ENCODE measurements at regions not wholly inside any gene's neighbourhood (a gene's known extent, or its start where the extent isn't known, plus 50 kb on each side); places are given as distances from the start of the nearest gene placed in this dataset.

- ChIA-PET CTCF (ENCODE audit: low intra/inter-chr PET ratio) (no interaction called here), POLR2A (no interaction called here)
- Histone ChIP-seq H3K9me1 (ENCODE audit: control insufficient read depth, insufficient read depth, low read length) (no peaks in the 10 kb centered on the region), H3K9ac (ENCODE audit: insufficient read depth in 1 of 2, low read depth in 2 of 2, low read length in 2 of 2) (no peak overlapping the region), H3K36me3 (ENCODE audit: control insufficient read depth, insufficient read depth, low read length) (no peaks in the 10 kb centered on the region), H4K20me1 (replicated peaks; ENCODE audit: control insufficient read depth, insufficient read depth, low read length) (no peaks in the 10 kb centered on the region), H3K27ac (ENCODE audit: extremely low read depth, low read depth, low read length) (no peak overlapping the region), H3K4me1 (replicated peaks in 1 of 2; ENCODE audit: control insufficient read depth in 2 of 2, insufficient read depth in 2 of 2, low read length in 2 of 2) (no peaks in the 10 kb centered on the region), H2AFZ (ENCODE audit: low read depth, low read length) (no peak overlapping the region), H3K4me2 (ENCODE audit: insufficient read depth, low read length) (no peak overlapping the region), H3K27me3 (ENCODE audit: control insufficient read depth in 2 of 2, insufficient read depth in 2 of 2, low read length in 2 of 2) (peaks cover 2 to 9% of the 10 kb centered on the region in 2 experiments; a peak in 1 of 5 replicates), H3K9me3 (replicated peaks; ENCODE audit: control insufficient read depth, insufficient read depth, low read depth, low read length) (no peaks in the 10 kb centered on the region), H3K4me3 (no peak overlapping the region), H3K79me2 (ENCODE audit: control insufficient read depth, insufficient read depth, low read length) (no peaks in the 10 kb centered on the region)
- no TSS peak for BruUV-seq (replicated peaks)
- DNase-seq (ENCODE audit: extremely low read depth in 1 of 4, low spot score in 3 of 4) (no peak), FAIRE-seq (no peak), ATAC-seq (no peak)
- TF ChIP-seq, protein P1, sequence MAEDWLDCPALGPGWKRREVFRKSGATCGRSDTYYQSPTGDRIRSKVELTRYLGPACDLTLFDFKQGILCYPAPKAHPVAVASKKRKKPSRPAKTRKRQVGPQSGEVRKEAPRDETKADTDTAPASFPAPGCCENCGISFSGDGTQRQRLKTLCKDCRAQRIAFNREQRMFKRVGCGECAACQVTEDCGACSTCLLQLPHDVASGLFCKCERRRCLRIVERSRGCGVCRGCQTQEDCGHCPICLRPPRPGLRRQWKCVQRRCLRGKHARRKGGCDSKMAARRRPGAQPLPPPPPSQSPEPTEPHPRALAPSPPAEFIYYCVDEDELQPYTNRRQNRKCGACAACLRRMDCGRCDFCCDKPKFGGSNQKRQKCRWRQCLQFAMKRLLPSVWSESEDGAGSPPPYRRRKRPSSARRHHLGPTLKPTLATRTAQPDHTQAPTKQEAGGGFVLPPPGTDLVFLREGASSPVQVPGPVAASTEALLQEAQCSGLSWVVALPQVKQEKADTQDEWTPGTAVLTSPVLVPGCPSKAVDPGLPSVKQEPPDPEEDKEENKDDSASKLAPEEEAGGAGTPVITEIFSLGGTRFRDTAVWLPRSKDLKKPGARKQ (CRISPR knock-in tag; IDR thresholded peaks at IDR 0.05), result no peak
- no peak for TF ChIP-seq CBFA2T3 (IDR thresholded peaks at IDR 0.05)
- no peak for TF ChIP-seq SRSF1 (IDR thresholded peaks at IDR 0.05; ENCODE audit: low read depth, low read length)
- no peak for TF ChIP-seq MCM5 (IDR thresholded peaks at IDR 0.05; ENCODE audit: low read depth)
- TF ChIP-seq ZNF354B (CRISPR knock-in tag; IDR thresholded peaks at IDR 0.05), result no peak
- no peak for TF ChIP-seq ZNF324 (CRISPR knock-in tag; IDR thresholded peaks at IDR 0.05)
- no peak for TF ChIP-seq ADNP (tag; IDR thresholded peaks at IDR 0.05)
- no peak for TF ChIP-seq MTA1 (IDR thresholded peaks at IDR 0.05; ENCODE audit: borderline replicate concordance)
- in situ Hi-C loops (cut with MboI), result no loop called here
- intact Hi-C loops (cut with micrococcal nuclease), result no loop called here
- WGBS (ENCODE audit: insufficient coverage, low coverage, missing lambda C conversion rate), result 0% methylated on average over 4 of the region's 4 CpGs
Measured at GRCh38 chr4:75189711-75190335, 256.9 kb downstream of the PARM1 start.
